ENCODE measurements at regions not wholly inside any gene's neighbourhood (a gene's known extent, or its start where the extent isn't known, plus 50 kb on each side); places are given as distances from the start of the nearest gene placed in this dataset.

- TF ChIP-seq CTCF (IDR thresholded peaks at IDR 0.05) (no peak), POLR2A (IDR thresholded peaks at IDR 0.05) (no peak)
These were observed 190.6 kb upstream of the TTC29 start for GRCh38 chr4:147136310-147136709.
